Duodenal mucosa (tissue), 2 donors: ENCODE measurements at regions not wholly inside any gene's neighbourhood (a gene's known extent, or its start where the extent isn't known, plus 50 kb on each side); places are given as distances from the start of the nearest gene placed in this dataset.

Experiments used
- H3K27ac ChIP-seq: one replicate; pipeline ENCODE4 v1.7.0; 2013; ENCODE audit warnings: low read depth, low read length
- H3K27me3 ChIP-seq, 2 donors: one replicate each; pipeline ENCODE4 v1.7.0; 2013; ENCODE audit warnings: low read length in 2 of 2, control low read depth in 1 of 2; ENCODE audit not compliant: insufficient read depth in 2 of 2, control insufficient read depth in 1 of 2
- H3K36me3 ChIP-seq, 2 donors: one replicate each; pipeline ENCODE4 v1.7.0; 2013; ENCODE audit warnings: low read length in 2 of 2, control low read depth in 1 of 2; ENCODE audit not compliant: insufficient read depth in 2 of 2, control insufficient read depth in 1 of 2
- H3K4me1 ChIP-seq, 2 donors: one replicate each; pipeline ENCODE4 v1.7.0; 2013; ENCODE audit warnings: low read length in 2 of 2, control low read depth in 1 of 2; ENCODE audit not compliant: insufficient read depth in 2 of 2, control insufficient read depth in 1 of 2
- H3K4me3 ChIP-seq, 2 donors: one replicate each; pipeline ENCODE4 v1.7.0; 2013; ENCODE audit warnings: low read length in 2 of 2, low read depth in 1 of 2
- H3K9ac ChIP-seq, 2 donors: one replicate each; pipeline ENCODE4 v1.7.0; 2013; ENCODE audit warnings: low read length in 2 of 2, low read depth in 1 of 2
- H3K9me3 ChIP-seq, 2 donors: one replicate each; pipeline ENCODE4 v1.7.0; 2013; ENCODE audit warnings: low read length in 2 of 2, control low read depth in 1 of 2; ENCODE audit not compliant: control insufficient read depth in 1 of 2

- Histone ChIP-seq H3K9me3 (no peaks in the 10 kb centered on the region), H3K4me3 (no peak overlapping the region), H3K27ac (no peak overlapping the region), H3K27me3 (peaks cover 0 to 2% of the 10 kb centered on the region in 2 donors), H3K9ac (no peak overlapping the region), H3K4me1 (peaks cover 0 to 5% of the 10 kb centered on the region in 2 donors), H3K36me3 (no peaks in the 10 kb centered on the region)
These were observed 189.8 kb upstream of the PROK2 start for GRCh38 chr3:71974786-71975185.

- no peak overlapping the region for H3K4me3 ChIP-seq
These were observed 188.5 kb upstream of the PROK2 start for GRCh38 chr3:71973274-71974030.

GRCh38 chr3:71972031-71972430 lies 187.1 kb upstream of the PROK2 start:
- Histone ChIP-seq H3K9me3 (no peaks in the 10 kb centered on the region), H3K36me3 (no peaks in the 10 kb centered on the region), H3K4me3 (no peak overlapping the region), H3K9ac (no peak overlapping the region), H3K4me1 (no peaks in the 10 kb centered on the region), H3K27me3 (peaks cover 0 to 2% of the 10 kb centered on the region in 2 donors), H3K27ac (no peak overlapping the region)

More at GRCh38 chr3:71973274-71974030, 188.5 kb upstream of the PROK2 start:
- Histone ChIP-seq H3K36me3 (no peaks in the 10 kb centered on the region), H3K27ac (no peak overlapping the region), H3K9ac (no peak overlapping the region), H3K4me1 (peaks cover 0 to 5% of the 10 kb centered on the region in 2 donors), H3K9me3 (no peaks in the 10 kb centered on the region), H3K27me3 (peaks cover 0 to 2% of the 10 kb centered on the region in 2 donors)

- peaks cover 0 to 2% of the 10 kb centered on the region in 2 donors for H3K27me3 ChIP-seq
- H3K9ac ChIP-seq, result no peak overlapping the region
- no peaks in the 10 kb centered on the region for H3K9me3 ChIP-seq
- H3K4me1 ChIP-seq, result peaks cover 0 to 4% of the 10 kb centered on the region in 2 donors
- no peak overlapping the region for H3K4me3 ChIP-seq
- no peak overlapping the region for H3K27ac ChIP-seq
- H3K36me3 ChIP-seq, result no peaks in the 10 kb centered on the region
These were observed 183.6 kb upstream of the PROK2 start for GRCh38 chr3:71968544-71968943.

- H3K36me3 ChIP-seq, result no peaks in the 10 kb centered on the region
- H3K9me3 ChIP-seq, result no peaks in the 10 kb centered on the region
- no peak overlapping the region for H3K4me3 ChIP-seq
- H3K9ac ChIP-seq, result no peak overlapping the region
- peaks cover 0 to 4% of the 10 kb centered on the region in 2 donors for H3K4me1 ChIP-seq
- H3K27me3 ChIP-seq, result no peaks in the 10 kb centered on the region
- H3K27ac ChIP-seq, result no peak overlapping the region
These were observed 181.2 kb upstream of the PROK2 start for GRCh38 chr3:71966185-71966584.

GRCh38 chr3:71964170-71964569 lies 179.2 kb upstream of the PROK2 start:
- Histone ChIP-seq H3K27me3 (no peaks in the 10 kb centered on the region), H3K9ac (no peak overlapping the region), H3K4me1 (peaks cover 0 to 4% of the 10 kb centered on the region in 2 donors), H3K27ac (no peak overlapping the region), H3K4me3 (no peak overlapping the region), H3K36me3 (no peaks in the 10 kb centered on the region), H3K9me3 (no peaks in the 10 kb centered on the region)

- Histone ChIP-seq H3K4me3 (no peak overlapping the region), H3K9ac (no peak overlapping the region), H3K36me3 (no peaks in the 10 kb centered on the region), H3K27me3 (no peaks in the 10 kb centered on the region), H3K9me3 (no peaks in the 10 kb centered on the region), H3K4me1 (peaks cover 0 to 4% of the 10 kb centered on the region in 2 donors), H3K27ac (no peak overlapping the region)
These were observed 177.8 kb upstream of the PROK2 start for GRCh38 chr3:71962561-71963240.

- no peaks in the 10 kb centered on the region for H3K27me3 ChIP-seq
- no peaks in the 10 kb centered on the region for H3K9me3 ChIP-seq
- no peak overlapping the region for H3K9ac ChIP-seq
These were observed 176.9 kb upstream of the PROK2 start for GRCh38 chr3:71961891-71962290.

GRCh38 chr3:71961378-71961777 lies 176.4 kb upstream of the PROK2 start:
- Histone ChIP-seq H3K27ac (no peak overlapping the region), H3K4me1 (peaks cover 0 to 4% of the 10 kb centered on the region in 2 donors), H3K4me3 (no peak overlapping the region), H3K36me3 (no peaks in the 10 kb centered on the region), H3K27me3 (no peaks in the 10 kb centered on the region), H3K9ac (no peak overlapping the region), H3K9me3 (no peaks in the 10 kb centered on the region)

More at GRCh38 chr3:71961891-71962290, 176.9 kb upstream of the PROK2 start:
- Histone ChIP-seq H3K36me3 (no peaks in the 10 kb centered on the region), H3K4me3 (no peak overlapping the region), H3K4me1 (peaks cover 0 to 4% of the 10 kb centered on the region in 2 donors), H3K27ac (no peak overlapping the region)

- Histone ChIP-seq H3K9ac (no peak overlapping the region), H3K4me1 (peaks cover 0 to 10% of the 10 kb centered on the region in 2 donors), H3K27ac (no peak overlapping the region), H3K36me3 (no peaks in the 10 kb centered on the region), H3K4me3 (no peak overlapping the region), H3K9me3 (no peaks in the 10 kb centered on the region), H3K27me3 (no peaks in the 10 kb centered on the region)
These were observed 173.6 kb upstream of the PROK2 start for GRCh38 chr3:71958533-71958932.
